SK-N-SH (cell line): ENCODE measurements at regions not wholly inside any gene's neighbourhood (a gene's known extent, or its start where the extent isn't known, plus 50 kb on each side); places are given as distances from the start of the nearest gene placed in this dataset.
A peak's percentile ranks its signal among the peaks of the same experiment; 100 is the strongest.

Experiments
- CTCF ChIA-PET: fragments of 300-600, 350-600 bp; formaldehyde crosslinking; extraction: SDS; loops from one replicate; lab custom pipeline; 2021; lab: Yijun Ruan, JAX
- POLR2A ChIA-PET: fragments of 350-600 bp; sonication (Branson Sonifier 250); formaldehyde crosslinking; extraction: SDS; loops from one replicate; lab custom pipeline; 2020; ENCODE audit warnings: antibody characterized with exemption, inconsistent platforms; lab: Yijun Ruan, JAX
- DNase-seq: peaks from one replicate; pipeline ENCODE4 v3.0.0; 2012
- H2AFZ ChIP-seq: fragments of 200-600 bp; sonication (generic); 2 replicates; pipeline ENCODE4 v1.8.1; 2016; ENCODE audit warnings: antibody characterized with exemption, mild to moderate bottlenecking, low read depth
- H3F3A ChIP-seq: fragments of 200-600 bp; sonication (generic); replicated peaks from 2 replicates; pipeline ENCODE3; 2016; ENCODE audit warnings: antibody characterized with exemption, mild to moderate bottlenecking; ENCODE audit not compliant: insufficient read depth
- H3K27ac ChIP-seq, 2 experiments: fragments of 200-500 bp in 1 of 2; fragments of 200-600 bp in 1 of 2; sonication (Bioruptor generic) in 1 of 2; sonication (generic), shearing (Covaris generic) in 1 of 2; 2 replicates each; pipeline versions ENCODE4 v1.5.1 to v1.6.1; 2014 to 2016; ENCODE audit warnings: low read depth in 2 of 2, inconsistent platforms in 1 of 2, low read length in 1 of 2, mild to moderate bottlenecking in 1 of 2, mixed read lengths in 1 of 2
- H3K27me3 ChIP-seq: fragments of 200-600 bp; sonication (generic), shearing (Covaris generic); 2 replicates; pipeline ENCODE4 v1.6.1; 2016; ENCODE audit warnings: mixed run types; ENCODE audit not compliant: insufficient read depth
- H3K36me3 ChIP-seq, 2 experiments: fragments of 200-500 bp in 1 of 2; fragments of 200-600 bp in 1 of 2; sonication (Bioruptor generic) in 1 of 2; sonication (generic) in 1 of 2; replicated peaks in 1 of 2; 2 replicates each; pipeline versions ENCODE3 to v1.5.1; 2014 to 2016; ENCODE audit warnings: low read length in 1 of 2, mild to moderate bottlenecking in 1 of 2; ENCODE audit not compliant: insufficient read depth in 2 of 2, control insufficient read depth in 1 of 2
- H3K4me1 ChIP-seq, 2 experiments: fragments of 200-500 bp in 1 of 2; fragments of 200-600 bp in 1 of 2; sonication (Bioruptor generic) in 1 of 2; sonication (generic), shearing (Covaris generic) in 1 of 2; 2 replicates each; pipeline versions ENCODE4 v1.5.1 to v1.6.1; 2014 to 2016; ENCODE audit warnings: low read depth in 1 of 2, low read length in 1 of 2, mixed run types in 1 of 2; ENCODE audit not compliant: insufficient read depth in 2 of 2, control insufficient read depth in 1 of 2
- H3K4me2 ChIP-seq: fragments of 200-600 bp; sonication (generic), shearing (Covaris generic); 2 replicates; pipeline ENCODE4 v1.6.1; 2017; ENCODE audit warnings: mixed run types
- H3K4me3 ChIP-seq, 2 experiments: fragments of 200-500 bp in 1 of 2; fragments of 200-600 bp in 1 of 2; sonication (Bioruptor generic) in 1 of 2; sonication (generic), shearing (Covaris generic) in 1 of 2; 2 replicates each; pipeline versions ENCODE4 v1.5.1 to v1.8.1; 2014 to 2016; ENCODE audit warnings: low read depth in 2 of 2, inconsistent platforms in 1 of 2, low read length in 1 of 2, mild to moderate bottlenecking in 1 of 2, mixed read lengths in 1 of 2, moderate library complexity in 1 of 2
- H3K79me2 ChIP-seq: fragments of 200-600 bp; sonication (generic); 2 replicates; pipeline ENCODE4 v1.8.1; 2017; ENCODE audit warnings: mild to moderate bottlenecking; ENCODE audit not compliant: insufficient read depth
- H3K9ac ChIP-seq: fragments of 200-600 bp; sonication (generic); 2 replicates; pipeline ENCODE4 v1.6.1; 2017; ENCODE audit warnings: mixed run types
- H3K9me2 ChIP-seq: fragments of 200-600 bp; sonication (generic); 2 replicates; pipeline ENCODE4 v1.6.1; 2017; ENCODE audit warnings: mixed run types
- H3K9me3 ChIP-seq: fragments of 200-600 bp; sonication (generic); 2 replicates; pipeline ENCODE4 v1.6.1; 2017; ENCODE audit warnings: mixed run types, mild to moderate bottlenecking, moderate library complexity
- H4K20me1 ChIP-seq: fragments of 200-600 bp; sonication (generic); 2 replicates; pipeline ENCODE4 v1.6.1; 2017; ENCODE audit warnings: mild to moderate bottlenecking, mixed run types; ENCODE audit not compliant: insufficient read depth
- CHD2 ChIP-seq: fragments of 150-350 bp; IDR thresholded peaks from 2 replicates; pipeline ENCODE4 v1.6.1; 2018; ENCODE audit warnings: low read length; ENCODE audit not compliant: partially characterized antibody
- ELF1 ChIP-seq: IDR thresholded peaks from 2 replicates; pipeline ENCODE4 v1.4.0; 2012
- EZH2phosphoT487 ChIP-seq: fragments of 200-600 bp; sonication (generic); IDR thresholded peaks from 2 replicates; pipeline ENCODE4 v1.6.1; 2017; ENCODE audit warnings: low read depth, mixed run types, mild to moderate bottlenecking, antibody characterized with exemption, moderate library complexity, borderline replicate concordance
- FOSL2 ChIP-seq: IDR thresholded peaks from 2 replicates; pipeline ENCODE4 v1.4.0; 2012; ENCODE audit warnings: low read depth, mild to moderate bottlenecking, moderate library complexity, borderline replicate concordance
- FOXJ3 ChIP-seq: sonication (generic); formaldehyde crosslinking; IDR thresholded peaks from 2 replicates; pipeline ENCODE4 v1.5.1; 2020; ENCODE audit warnings: mild to moderate bottlenecking, missing genetic modification reagents
- GABPA ChIP-seq: IDR thresholded peaks from 2 replicates; pipeline ENCODE4 v1.4.0; 2012; ENCODE audit warnings: low read depth, mild to moderate bottlenecking
- IRF3 ChIP-seq: fragments of 150-350 bp; IDR thresholded peaks from 2 replicates; pipeline ENCODE4 v1.6.1; 2016; ENCODE audit warnings: mild to moderate bottlenecking, low read depth, low read length
- JUND ChIP-seq: IDR thresholded peaks from 2 replicates; pipeline ENCODE4 v1.4.0; 2012
- MEF2A ChIP-seq: IDR thresholded peaks from 2 replicates; pipeline ENCODE4 v1.4.0; 2012; ENCODE audit warnings: low read depth, borderline replicate concordance
- MXI1 ChIP-seq: IDR thresholded peaks from 2 replicates; pipeline ENCODE4 v1.6.1; 2012; ENCODE audit warnings: mild to moderate bottlenecking, low read depth, low read length, improper control_type of control experiment
- NFIC ChIP-seq: IDR thresholded peaks from 2 replicates; pipeline ENCODE4 v1.4.0; 2012; ENCODE audit warnings: borderline replicate concordance
- REST ChIP-seq: IDR thresholded peaks from 2 replicates; pipeline ENCODE4 v1.6.1; 2012; ENCODE audit warnings: mild to moderate bottlenecking, low read depth, low read length, moderate library complexity
- RFX5 ChIP-seq: IDR thresholded peaks from 2 replicates; pipeline ENCODE4 v1.6.1; 2012; ENCODE audit warnings: mild to moderate bottlenecking, improper control_type of control experiment, low read length
- RXRA ChIP-seq: IDR thresholded peaks from 2 replicates; pipeline ENCODE4 v1.4.0; 2012; ENCODE audit warnings: low read depth, mild to moderate bottlenecking, borderline replicate concordance
- SMC3 ChIP-seq: IDR thresholded peaks from 2 replicates; pipeline ENCODE4 v1.6.1; 2012; ENCODE audit warnings: low read depth, low read length, improper control_type of control experiment
- TCF12 ChIP-seq: IDR thresholded peaks from 2 replicates; pipeline ENCODE4 v1.4.0; 2012
- TEAD4 ChIP-seq: IDR thresholded peaks from 2 replicates; pipeline ENCODE4 v1.4.0; 2012; ENCODE audit warnings: mild to moderate bottlenecking, borderline replicate concordance; ENCODE audit not compliant: insufficient read depth
- YY1 ChIP-seq: IDR thresholded peaks from 2 replicates; pipeline ENCODE4 v1.4.0; 2012; ENCODE audit warnings: low read depth, mild to moderate bottlenecking
- WGBS: methylation state at CpG from one replicate; pipeline ENCODE4 v1.1.6; 2017; ENCODE audit warnings: low lambda C conversion rate; 5-methylcytosine and 5-hydroxymethylcytosine counted together
- TF ChIP-seq, protein P1 (sequence below): fragments of 200-600 bp; sonication (generic); IDR thresholded peaks from 2 replicates; pipeline ENCODE4 v1.6.1; 2017; ENCODE audit warnings: antibody characterized with exemption, mild to moderate bottlenecking, moderate library complexity
- TF ChIP-seq, protein P2 (sequence below): IDR thresholded peaks from 2 replicates; pipeline ENCODE4; 2012
- TF ChIP-seq, protein P3 (sequence below): IDR thresholded peaks from 2 replicates; pipeline ENCODE4 v1.4.0; 2012; ENCODE audit warnings: low read depth, borderline replicate concordance

GRCh38 chr21:27057997-27058396, 91.1 kb upstream of the ADAMTS5 start:
- 52% methylated on average over 1 of the region's 1 CpG for WGBS
- Histone ChIP-seq H4K20me1 (no peaks in the 10 kb centered on the region), H3K4me2 (no peak overlapping the region), H3K27me3 (no peaks in the 10 kb centered on the region), H3K9ac (no peak overlapping the region), H3K9me3 (no peaks in the 10 kb centered on the region), H3K79me2 (no peaks in the 10 kb centered on the region; the same call in 1 of the 2 replicates), H3K27ac (no peak overlapping the region), H3K9me2 (no peaks in the 10 kb centered on the region), H3F3A (peaks cover 4% of the 10 kb centered on the region), H2AFZ (no peak overlapping the region), H3K4me1 (no peaks in the 10 kb centered on the region; a peak in 1 of 4 replicates), H3K4me3 (no peak overlapping the region), H3K36me3 (no peaks in the 10 kb centered on the region)
- CTCF ChIA-PET, result no interaction called here
- POLR2A ChIA-PET, result no interaction called here
- no peak for DNase-seq
- TF ChIP-seq, protein P1, sequence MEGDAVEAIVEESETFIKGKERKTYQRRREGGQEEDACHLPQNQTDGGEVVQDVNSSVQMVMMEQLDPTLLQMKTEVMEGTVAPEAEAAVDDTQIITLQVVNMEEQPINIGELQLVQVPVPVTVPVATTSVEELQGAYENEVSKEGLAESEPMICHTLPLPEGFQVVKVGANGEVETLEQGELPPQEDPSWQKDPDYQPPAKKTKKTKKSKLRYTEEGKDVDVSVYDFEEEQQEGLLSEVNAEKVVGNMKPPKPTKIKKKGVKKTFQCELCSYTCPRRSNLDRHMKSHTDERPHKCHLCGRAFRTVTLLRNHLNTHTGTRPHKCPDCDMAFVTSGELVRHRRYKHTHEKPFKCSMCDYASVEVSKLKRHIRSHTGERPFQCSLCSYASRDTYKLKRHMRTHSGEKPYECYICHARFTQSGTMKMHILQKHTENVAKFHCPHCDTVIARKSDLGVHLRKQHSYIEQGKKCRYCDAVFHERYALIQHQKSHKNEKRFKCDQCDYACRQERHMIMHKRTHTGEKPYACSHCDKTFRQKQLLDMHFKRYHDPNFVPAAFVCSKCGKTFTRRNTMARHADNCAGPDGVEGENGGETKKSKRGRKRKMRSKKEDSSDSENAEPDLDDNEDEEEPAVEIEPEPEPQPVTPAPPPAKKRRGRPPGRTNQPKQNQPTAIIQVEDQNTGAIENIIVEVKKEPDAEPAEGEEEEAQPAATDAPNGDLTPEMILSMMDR, result no peak
- TF ChIP-seq, protein P2, sequence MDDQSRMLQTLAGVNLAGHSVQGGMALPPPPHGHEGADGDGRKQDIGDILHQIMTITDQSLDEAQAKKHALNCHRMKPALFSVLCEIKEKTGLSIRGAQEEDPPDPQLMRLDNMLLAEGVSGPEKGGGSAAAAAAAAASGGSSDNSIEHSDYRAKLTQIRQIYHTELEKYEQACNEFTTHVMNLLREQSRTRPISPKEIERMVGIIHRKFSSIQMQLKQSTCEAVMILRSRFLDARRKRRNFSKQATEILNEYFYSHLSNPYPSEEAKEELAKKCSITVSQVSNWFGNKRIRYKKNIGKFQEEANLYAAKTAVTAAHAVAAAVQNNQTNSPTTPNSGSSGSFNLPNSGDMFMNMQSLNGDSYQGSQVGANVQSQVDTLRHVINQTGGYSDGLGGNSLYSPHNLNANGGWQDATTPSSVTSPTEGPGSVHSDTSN, result no peak
- TF ChIP-seq MEF2A (no peak), FOSL2 (no peak), NFIC (no peak), TEAD4 (no peak), CHD2 (no peak), MXI1 (no peak)

GRCh38 chr21:27047658-27048314, 80.9 kb upstream of the ADAMTS5 start:
- Histone ChIP-seq H3K79me2 (no peaks in the 10 kb centered on the region), H3K4me2 (no peak overlapping the region), H4K20me1 (no peaks in the 10 kb centered on the region), H2AFZ (no peak overlapping the region), H3K36me3 (no peaks in the 10 kb centered on the region), H3K9me3 (no peaks in the 10 kb centered on the region), H3K9me2 (no peaks in the 10 kb centered on the region), H3K4me1 (no peaks in the 10 kb centered on the region), H3K27me3 (no peaks in the 10 kb centered on the region), H3K4me3 (no peak overlapping the region), H3K27ac (peak overlapping the region in 1 of 2 experiments; percentile 50; a peak in 1 of 4 replicates), H3K9ac (no peak overlapping the region), H3F3A (no peaks in the 10 kb centered on the region)
- CTCF ChIA-PET, result interaction anchor here (0.6 kb wide), 1 partner anchor 11 kb away, joined by 3 read pairs; no protein-coding TSS in a partner anchor
- POLR2A ChIA-PET, result no interaction called here
- no peak for DNase-seq
- TF ChIP-seq, protein P3, sequence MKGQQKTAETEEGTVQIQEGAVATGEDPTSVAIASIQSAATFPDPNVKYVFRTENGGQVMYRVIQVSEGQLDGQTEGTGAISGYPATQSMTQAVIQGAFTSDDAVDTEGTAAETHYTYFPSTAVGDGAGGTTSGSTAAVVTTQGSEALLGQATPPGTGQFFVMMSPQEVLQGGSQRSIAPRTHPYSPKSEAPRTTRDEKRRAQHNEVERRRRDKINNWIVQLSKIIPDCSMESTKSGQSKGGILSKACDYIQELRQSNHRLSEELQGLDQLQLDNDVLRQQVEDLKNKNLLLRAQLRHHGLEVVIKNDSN, result no peak
- TF ChIP-seq JUND (0 out of 2 replicates have a peak, but pooled peaks have one; percentile 5), TCF12 (peak; percentile 44; the same call in 1 of the 2 replicates), REST (no peak), YY1 (no peak), RFX5 (no peak), EZH2phosphoT487 (no peak), RXRA (no peak), ELF1 (no peak), TEAD4 (no peak), GABPA (no peak), FOXJ3 (CRISPR knock-in tag) (no peak), SMC3 (no peak), IRF3 (no peak)
